NAMALWA (cell line): ENCODE measurements at regions not wholly inside any gene's neighbourhood (a gene's known extent, or its start where the extent isn't known, plus 50 kb on each side); places are given as distances from the start of the nearest gene placed in this dataset.
"Not testable (repeated sequence)": the region's sequence is repeated elsewhere in the genome, so short reads cannot be mapped to it uniquely, and the experiment has no call there.

ENCODE experiments used
- DNase-seq: peaks from one replicate; pipeline ENCODE4 v3.0.0-alpha.2; 2015; ENCODE audit warnings: low spot score

- no peak for DNase-seq
These were observed 128.0 kb downstream of the SPATA31D1 start for GRCh38 chr9:82116556-82116955.

GRCh38 chr9:82117026-82117811 lies 128.6 kb downstream of the SPATA31D1 start:
- DNase-seq, result no peak

DNA sequence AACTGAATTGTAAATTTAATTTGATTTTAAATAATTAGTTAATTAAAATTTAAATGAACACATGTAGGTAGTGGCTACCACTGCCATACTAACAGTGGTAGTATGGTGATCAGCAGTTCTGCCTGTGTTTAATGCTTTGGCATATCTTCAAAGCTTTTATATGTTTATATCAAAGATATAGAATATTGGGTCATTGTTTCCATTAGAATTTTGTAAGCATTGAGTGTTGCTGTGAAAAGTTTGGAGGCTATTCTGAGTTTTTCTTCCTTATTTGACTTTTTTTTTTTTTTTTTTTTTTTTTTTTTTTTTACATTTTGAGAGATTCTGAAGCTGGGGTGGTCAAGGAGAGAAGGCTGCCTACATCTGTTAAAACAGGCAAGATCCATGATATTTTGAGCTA lies 134.2 kb downstream of the SPATA31D1 start:
- DNase-seq, result no peak

- no peak for DNase-seq
These were observed 135.5 kb downstream of the SPATA31D1 start for GRCh38 chr9:82124090-82124489.

- no peak for DNase-seq
These were observed 137.7 kb downstream of the SPATA31D1 start for GRCh38 chr9:82126256-82126655.

GRCh38 chr9:82127465-82127864 lies 138.9 kb downstream of the SPATA31D1 start:
- no peak for DNase-seq

- peak; percentile 33 for DNase-seq
These were observed 139.6 kb downstream of the SPATA31D1 start for GRCh38 chr9:82128011-82128696.

DNA sequence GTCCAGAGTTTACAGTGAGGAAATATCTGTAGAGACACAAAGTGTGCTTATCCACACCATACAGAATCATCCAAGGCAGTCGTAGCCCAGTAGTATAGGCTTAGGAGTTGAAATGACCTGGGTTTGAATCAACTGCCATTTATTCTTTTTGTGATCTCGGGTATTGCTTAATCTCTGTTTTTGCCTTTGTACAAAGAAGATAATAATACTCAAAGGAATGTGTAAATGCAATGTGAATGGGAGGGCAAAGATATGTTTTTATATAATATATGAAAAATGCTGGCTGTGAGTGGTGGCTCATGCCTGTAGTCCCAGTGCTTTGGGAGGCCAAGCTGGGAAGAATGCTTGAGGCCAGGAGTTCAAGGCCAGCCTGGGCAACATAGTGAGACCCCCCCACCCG lies 141.1 kb downstream of the SPATA31D1 start:
- no peak for DNase-seq

DNA sequence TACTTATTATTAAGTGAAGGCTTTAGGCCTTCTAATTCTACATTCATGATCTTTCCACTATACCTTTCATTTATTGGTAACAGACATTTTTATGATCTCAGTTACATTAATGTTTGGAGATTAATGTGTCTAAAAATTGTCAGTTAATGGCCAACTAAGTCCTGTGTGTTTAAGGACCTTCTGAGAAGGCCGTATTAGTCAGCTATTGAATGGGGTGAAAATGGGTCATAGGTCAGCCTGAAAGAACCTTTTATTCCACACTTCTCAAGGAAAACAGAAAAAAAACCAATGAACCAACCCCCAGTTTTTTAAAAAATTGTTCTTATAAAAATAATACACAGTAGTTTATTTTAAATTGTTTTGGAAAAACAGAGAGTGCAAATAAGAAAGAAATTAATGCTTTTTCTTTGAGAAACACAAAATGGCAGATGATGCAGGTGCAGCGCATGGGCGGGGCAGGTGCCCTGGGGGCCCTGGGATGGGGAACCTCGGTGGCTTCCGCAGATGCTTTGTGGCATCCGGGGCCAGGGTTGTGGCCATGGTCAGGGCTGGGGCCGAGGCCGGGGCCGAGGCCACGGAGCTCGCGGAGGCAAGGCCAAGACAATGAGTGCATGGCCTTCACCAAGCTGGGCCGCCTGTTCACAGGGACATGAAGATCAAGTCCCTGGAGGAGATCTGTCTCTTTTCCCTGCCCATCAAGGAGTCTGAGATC lies 141.9 kb downstream of the SPATA31D1 start:
- DNase-seq, result no peak

- DNase-seq, result no peak
These were observed 142.5 kb downstream of the SPATA31D1 start for GRCh38 chr9:82131072-82131471.

GRCh38 chr9:82132024-82132423 lies 143.5 kb downstream of the SPATA31D1 start:
- DNase-seq, result peak; percentile 3

DNA sequence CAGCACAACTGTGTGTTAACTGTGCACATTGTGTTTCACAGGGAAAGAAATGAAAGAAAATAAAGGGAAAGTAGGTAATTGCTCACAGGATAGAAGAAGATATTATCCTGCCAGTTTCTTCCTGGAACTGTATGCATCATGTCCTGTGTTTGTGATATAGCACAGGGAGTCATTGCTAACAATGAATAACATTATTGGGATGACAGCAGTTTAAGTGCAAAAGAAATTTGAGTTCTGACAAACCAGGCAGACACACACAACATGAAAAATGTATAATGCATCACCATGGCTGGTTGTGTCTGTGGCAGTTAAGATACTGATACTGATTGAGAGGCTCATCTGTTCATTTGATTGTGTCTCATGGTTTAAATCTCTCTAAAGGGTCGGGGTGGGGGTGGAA lies 145.4 kb downstream of the SPATA31D1 start:
- no peak for DNase-seq

DNA sequence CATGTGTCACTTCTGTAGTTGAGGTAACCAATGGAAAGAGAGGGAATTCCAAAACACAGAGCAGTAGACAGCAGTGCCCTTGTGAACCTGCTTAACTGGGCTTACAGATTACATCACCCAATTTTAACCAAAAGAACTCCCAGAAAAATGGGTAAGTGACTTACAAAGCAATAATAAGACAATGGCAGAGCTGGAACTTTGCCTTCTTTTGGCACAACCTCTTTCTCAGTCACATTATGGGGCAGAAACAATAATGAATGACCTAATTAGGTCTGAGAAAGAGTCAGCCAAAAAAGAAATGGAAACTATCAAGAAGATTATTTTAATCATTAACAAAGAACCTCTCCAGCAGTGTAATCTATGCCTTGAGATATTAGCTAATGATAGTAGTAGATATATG lies 146.5 kb downstream of the SPATA31D1 start:
- no peak for DNase-seq

DNA sequence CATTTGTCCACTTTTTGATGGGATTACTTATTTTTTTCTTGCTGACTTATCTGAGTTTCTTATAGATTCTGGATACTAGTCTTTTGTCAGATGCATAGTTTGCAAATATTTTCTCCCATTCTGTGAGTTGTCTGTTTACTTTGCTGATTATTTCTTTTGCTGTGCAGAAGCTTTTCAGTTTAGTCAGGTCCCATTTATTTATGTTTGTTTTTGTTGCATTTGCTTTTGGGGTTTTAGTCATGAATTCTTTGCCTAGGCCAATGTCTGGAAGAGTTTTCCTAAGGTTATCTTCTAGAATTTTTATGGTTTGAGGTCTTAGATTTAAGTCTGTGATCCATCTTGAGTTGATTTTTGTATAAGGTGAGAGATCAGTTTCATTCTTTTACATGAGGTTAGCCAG lies 149.5 kb downstream of the SPATA31D1 start:
- DNase-seq, result not testable (repeated sequence)

DNA sequence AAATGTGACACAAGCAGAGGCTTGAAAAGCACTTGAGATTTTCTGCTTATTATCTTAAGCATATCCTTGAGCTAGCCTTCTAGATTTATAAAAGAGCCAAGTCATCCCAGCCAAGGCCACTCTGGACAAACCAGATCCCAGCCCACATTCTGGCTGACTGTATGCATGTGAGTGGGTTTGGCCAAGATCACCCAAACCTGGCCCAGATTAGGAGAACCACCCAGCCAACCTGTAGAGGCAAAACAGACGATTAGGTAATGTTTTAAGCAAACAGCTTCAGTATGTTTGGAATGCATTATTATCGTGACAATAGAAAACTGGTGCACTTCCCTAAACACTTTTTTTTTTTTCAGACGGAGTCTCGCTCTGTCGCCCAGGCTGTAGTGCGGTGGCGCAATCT lies 151.9 kb downstream of the SPATA31D1 start:
- no peak for DNase-seq

DNA sequence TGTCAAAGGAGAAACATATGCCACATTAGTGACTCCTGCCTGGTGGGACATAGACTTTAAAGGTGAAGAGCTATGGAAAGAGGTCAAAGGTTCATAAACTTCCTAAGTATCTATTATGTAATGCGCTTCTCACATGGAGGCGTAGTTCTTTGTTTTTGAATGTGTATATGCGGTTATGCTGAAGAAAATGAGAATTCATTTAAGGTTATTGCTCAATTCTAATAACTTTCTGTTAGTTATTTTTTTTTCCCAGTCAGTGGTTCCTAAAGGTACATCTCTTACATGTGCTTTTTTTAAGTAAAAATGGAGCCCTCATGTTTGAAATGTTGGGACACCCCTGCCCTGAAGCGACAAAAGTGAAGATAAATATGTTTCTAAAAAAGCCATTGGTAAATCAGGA lies 156.2 kb downstream of the SPATA31D1 start:
- DNase-seq, result no peak

DNA sequence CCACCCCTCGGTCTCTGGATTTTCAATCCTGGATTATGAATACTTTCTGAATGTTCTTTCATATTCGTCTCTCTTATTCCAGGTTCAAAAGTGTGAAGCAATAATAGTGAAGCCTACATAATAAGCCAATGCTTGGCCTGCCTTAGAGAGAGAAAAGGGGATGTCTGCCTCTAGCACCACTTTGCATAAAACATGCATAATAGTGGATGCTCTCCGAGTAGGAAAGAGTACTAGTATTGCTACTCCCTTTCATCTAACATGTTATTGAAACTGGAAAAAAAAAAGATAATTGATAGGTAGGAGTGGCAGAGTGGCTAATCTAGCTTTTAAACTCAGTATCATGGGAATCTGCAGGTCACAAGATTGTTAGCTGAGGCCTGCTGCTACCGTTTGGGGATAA lies 158.1 kb downstream of the SPATA31D1 start:
- DNase-seq, result no peak

DNA sequence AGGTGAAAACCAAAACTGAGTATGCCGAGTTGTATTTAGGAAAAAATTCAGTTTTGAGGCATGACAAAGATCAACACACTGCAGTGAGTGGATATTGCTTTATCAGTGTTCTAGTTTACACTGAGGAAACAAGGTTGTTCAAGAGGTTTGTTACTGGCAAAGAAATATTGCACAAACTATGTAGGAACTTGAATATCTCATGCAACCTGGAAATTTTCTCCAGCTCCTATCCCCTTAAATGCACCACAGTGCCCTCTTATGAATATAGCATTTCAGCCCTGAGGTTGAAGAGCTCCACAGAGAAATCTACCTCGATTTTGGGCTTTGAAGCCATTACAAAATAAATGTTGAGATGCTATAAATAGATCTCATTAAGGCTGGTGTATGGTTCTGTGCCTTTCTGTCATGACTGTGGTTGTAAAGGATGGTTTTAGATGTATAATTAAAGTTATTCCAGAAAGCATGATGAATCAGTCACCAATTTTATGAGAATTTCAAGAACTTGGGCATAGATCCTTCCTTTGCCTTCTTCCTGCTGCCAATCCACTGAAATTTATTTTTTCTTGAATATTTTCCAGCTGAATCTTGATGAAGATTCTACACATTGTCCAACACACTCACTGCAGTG lies 159.3 kb downstream of the SPATA31D1 start:
- no peak for DNase-seq

GRCh38 chr9:82148426-82148810 lies 159.8 kb downstream of the SPATA31D1 start:
- DNase-seq, result no peak

DNA sequence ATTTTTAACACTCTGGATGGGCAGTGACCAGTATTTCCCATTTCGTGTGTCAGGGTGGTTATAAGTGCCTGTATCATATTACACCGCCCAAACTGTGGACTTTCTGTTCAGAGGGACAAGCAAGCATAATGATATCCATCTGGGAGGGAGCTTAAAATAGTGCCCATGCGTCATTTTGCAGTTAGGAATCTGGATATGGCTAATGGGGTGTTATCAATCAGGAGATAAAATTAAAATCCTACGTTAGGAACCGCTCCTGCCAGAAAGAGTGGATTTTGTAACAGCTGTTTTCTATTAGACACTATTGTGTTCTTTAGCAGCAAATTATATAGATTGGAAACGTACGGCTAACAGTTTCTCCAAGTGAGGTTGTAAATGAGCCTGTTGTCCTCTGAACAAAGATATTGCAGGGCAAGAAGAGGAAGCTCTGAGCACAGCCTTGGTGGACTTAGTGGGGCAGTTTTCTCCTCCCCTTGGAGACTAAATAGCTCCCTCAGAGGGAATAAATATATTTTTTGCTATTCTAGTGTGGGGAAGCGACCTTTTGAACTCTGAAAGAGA lies 160.4 kb downstream of the SPATA31D1 start:
- DNase-seq, result no peak

GRCh38 chr9:82149501-82149946 lies 161.0 kb downstream of the SPATA31D1 start:
- DNase-seq, result no peak

DNA sequence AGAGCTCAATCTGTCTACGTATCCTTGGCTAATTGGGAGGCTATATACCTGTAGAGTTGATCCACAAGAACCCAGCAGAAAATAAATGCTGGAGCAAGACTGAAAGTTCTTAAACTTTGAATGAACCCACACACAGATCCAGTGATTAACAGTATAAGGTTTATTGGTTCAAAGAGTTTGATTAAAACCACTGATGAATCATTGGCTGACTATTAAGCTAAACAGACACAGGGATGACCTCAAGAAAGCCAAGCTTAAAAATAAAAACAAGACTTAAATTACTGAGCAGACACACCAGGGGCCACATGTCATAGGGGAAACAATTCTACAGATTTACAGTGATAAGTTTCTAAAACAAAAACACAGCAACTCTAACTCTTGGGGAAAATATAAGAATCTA lies 163.6 kb downstream of the SPATA31D1 start:
- no peak for DNase-seq
